ENCODE measurements at regions not wholly inside any gene's neighbourhood (a gene's known extent, or its start where the extent isn't known, plus 50 kb on each side); places are given as distances from the start of the nearest gene placed in this dataset.
"Not testable (repeated sequence)": the region's sequence is repeated elsewhere in the genome, so short reads cannot be mapped to it uniquely, and the experiment has no call there.

DNA sequence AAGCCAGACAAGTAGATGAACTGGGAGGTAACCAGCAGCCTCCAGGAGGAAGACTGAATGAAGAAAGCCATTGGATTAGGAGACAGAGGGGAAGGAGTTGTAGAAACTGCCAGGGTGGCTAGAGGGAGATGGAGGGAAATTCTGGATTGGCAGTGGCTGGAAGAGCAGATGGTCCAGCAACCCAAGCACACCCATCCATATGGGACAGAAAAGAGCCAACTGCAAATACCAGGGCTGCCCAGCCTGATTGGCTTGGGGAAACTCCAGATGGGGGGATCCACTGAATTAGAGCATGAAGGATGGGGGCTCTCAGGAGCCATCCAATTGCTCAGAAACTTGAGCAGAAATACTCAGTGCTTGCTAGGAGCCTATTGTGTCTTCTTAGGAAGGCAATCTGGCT is 173.5 kb upstream of the EPB41L3 start:
- no peak for DNase-seq

- no peak for DNase-seq
Measured at GRCh38 chr18:5710676-5711075, 166.9 kb upstream of the EPB41L3 start.

DNA sequence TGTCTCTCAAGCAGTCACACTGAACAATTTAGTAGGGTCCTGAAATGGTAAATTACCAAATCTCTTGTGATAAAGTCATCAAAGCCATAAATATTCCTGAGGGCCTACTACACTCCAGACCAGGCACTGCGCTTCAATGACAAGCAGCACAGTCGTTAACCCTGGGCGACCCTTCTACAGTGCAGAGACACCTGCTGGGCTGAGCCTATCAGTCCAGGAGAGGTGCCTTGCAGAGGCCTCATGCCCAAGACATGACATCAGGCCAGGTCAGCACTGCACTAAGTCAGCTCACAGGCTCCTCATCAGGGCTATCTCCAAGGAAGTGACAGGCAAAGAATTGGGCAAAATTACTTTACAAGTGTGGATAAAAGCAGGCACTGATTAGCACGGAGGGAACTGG is 166.4 kb upstream of the EPB41L3 start:
- no peak for DNase-seq

GRCh38 chr18:5709476-5710095 is 165.8 kb upstream of the EPB41L3 start:
- no peak for DNase-seq

DNA sequence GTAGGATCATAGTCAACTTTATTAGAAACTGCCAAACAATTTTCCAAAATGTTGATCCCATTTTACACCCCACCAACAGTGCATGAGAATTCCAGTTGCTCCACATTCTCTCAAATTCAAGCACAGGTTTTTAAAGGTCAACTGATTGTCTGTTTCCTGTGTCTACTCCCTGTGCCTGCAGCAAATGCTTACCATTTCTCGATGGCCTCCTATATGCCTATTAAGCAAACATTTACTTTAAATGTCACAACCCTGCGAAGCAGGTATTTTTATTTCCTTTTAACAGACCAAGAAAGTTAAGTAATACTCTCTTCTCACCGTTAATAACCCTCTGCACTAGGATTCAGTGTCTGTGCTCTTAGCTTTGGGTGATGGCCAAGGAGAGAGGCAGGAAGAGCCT is 163.8 kb upstream of the EPB41L3 start:
- DNase-seq = no peak

GRCh38 chr18:5705393-5705792 is 161.6 kb upstream of the EPB41L3 start:
- DNase-seq = no peak

GRCh38 chr18:5704847-5705246 is 161.1 kb upstream of the EPB41L3 start:
- DNase-seq = no peak

DNA sequence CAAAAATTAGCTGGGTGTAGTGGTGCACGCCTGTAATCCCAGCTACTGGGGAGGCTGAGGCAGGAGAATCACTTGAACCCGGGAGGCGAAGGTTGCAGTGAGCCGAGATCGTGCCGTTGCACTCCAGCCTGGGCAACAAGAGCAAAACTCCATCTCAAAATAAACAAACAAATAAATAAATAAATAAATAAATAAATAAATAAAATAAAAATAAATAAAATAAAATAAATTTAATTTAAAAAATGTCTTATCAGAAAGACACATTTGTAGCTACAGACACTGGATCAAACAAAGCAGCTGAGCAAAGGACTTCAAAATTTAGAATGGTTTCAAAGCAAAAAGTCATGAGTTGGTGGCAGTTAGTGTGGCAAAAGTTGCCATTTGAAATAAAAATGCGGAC is 158.2 kb upstream of the EPB41L3 start:
- not testable (repeated sequence) for DNase-seq

GRCh38 chr18:5693699-5694294 is 150.0 kb upstream of the EPB41L3 start:
- DNase-seq = no peak

GRCh38 chr18:5678779-5679406 is 135.1 kb upstream of the EPB41L3 start:
- no peak for DNase-seq

DNA sequence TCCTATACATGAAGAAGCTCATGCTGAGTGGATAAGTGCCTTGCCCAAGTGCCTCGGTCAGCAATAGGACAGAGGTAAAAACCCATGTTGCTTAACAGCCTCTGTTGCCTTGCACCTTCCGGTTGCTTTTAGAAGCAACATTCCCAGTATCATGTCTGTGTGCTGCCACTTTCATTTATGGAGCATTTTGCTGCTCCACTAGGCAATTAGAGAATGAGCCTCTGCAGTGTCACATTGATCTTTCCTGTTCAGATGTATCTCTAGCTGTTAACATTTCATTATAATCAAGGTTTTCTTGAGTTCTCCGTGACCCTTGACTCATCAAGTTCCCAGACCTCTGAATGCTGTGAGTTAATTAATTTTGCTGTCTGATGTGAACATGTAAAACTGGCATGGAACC is 134.5 kb upstream of the EPB41L3 start:
- DNase-seq = no peak

GRCh38 chr18:5673616-5674015 is 129.8 kb upstream of the EPB41L3 start:
- DNase-seq = no peak

- no peak for DNase-seq
Measured at GRCh38 chr18:5669585-5669984, 125.8 kb upstream of the EPB41L3 start.

DNA sequence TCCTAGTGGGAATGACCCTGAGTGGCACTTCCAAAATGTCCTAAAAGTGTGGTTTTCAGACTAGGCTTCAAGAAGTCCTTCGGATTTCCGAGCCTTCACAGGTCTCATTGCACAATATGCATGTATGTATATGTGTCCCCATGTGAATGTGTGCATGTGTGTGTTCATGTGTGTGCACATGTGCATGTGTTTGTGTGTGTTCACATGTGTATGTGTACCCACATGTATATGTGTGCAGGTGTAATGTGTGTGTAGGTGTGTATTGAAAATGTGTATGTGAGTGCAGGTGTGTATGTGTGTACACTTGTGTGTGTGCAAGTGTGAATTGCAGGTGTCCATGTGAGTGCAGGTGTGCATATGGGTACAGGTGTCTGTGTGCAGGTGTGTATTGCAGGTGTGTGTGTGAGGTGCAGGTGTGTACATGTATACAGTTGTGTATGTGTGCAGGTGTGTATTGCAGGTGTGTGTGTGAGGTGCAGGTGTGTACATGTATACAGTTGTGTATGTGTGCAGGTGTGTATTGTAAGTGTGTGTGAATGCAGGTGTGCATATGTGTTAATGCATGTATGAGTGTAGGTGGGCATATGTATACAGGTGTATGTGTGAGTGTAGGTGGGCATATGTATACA is 124.4 kb upstream of the EPB41L3 start:
- no peak for DNase-seq

DNA sequence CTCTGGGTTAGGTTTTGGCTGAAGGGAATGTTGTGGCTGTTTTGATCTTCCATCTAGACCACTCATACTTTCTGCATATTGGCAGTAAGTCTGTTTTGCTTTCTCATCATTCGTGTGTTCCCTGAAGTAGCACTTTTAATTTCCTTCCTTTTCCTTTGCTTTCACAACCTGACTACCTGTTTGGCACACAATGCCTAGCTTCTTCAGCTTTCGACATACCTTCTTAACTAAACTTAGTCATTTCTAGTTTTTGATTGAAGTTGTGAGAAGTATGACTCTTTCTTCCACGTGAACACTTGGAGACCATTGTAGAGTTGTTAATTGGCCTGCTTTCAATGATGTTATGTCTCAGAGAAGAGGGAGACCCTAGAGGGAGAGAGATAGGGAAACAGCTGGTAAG is 123.6 kb upstream of the EPB41L3 start:
- DNase-seq = no peak

DNA sequence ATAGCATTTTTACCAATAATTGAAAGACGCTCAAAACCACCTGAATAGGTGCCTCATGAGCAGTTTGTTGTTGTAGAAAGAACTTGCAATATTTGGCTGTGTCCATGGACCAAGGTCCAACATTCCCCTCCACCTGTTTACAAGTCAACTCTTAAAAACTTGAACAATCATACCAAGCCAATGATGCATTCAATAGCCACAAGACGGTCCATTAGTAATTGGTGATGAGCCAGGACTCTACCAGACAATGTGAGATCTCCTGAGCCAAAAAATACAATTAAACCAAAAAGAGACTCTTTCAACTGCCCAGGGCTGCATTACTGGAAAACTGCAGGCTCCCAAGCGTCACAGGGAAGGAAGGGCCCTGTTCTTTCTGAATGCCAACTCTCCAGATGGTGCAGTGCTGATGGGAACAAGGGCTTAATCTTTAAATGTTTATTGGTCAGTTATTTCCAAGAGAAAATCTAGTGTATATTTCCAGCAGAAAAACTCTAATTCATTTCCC is 118.8 kb upstream of the EPB41L3 start:
- DNase-seq = no peak

DNA sequence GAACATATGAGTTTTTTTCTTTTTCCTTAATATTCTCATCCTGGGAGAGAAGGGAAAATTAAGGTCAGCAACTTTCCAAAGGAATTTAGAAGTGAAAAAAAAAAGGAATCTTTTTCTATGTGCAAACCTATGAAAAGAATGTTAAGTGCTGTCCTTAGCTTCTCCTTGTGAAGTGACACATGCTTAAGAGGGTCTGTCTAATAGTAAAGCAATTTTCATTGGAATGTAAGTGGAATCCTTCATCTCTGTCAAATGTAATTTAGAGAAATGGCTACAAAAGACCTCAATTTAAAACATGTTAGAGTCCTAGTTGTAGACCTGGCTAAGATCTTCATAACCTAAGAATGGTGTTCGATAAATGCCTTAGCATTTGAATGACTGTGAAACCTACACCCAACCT is 117.4 kb upstream of the EPB41L3 start:
- no peak for DNase-seq

DNA sequence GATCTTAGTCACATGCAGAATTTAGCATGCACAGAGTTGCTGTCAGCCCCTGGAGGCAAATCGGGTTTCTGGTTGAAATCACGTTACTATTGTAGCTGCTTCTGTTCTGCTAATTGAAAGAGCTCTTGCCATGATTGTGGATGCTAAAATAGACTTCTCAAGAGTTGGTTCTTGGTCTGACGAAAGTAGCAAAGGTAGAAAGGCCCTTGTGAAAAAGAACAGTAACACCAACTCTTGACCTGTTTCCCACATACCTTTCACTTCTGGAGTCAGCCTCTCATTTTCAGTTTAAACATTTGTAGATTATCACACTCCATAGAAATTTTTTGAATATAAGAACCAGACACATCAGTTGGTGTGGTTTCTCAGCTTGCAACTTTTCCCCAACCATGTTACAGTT is 110.0 kb upstream of the EPB41L3 start:
- DNase-seq = no peak

DNA sequence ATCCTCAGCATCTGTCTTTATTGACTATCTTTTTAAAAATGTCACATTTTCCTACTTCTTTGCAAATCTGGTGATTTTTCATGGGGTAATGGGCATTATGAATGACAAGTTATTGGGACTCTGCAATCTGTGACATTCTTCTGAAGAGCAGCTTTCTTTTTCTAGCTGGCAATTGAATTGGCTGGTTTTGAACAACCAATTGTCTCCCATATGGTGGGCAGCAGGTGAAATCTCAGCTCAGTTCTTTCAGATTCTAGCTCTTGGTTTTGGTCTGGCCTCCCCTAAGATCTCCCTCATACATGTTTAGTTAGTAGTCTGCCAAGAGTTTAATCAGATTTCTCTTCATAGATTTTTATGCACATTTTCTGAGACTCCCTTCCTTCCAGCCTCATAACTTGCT is 107.9 kb upstream of the EPB41L3 start:
- DNase-seq = no peak

DNA sequence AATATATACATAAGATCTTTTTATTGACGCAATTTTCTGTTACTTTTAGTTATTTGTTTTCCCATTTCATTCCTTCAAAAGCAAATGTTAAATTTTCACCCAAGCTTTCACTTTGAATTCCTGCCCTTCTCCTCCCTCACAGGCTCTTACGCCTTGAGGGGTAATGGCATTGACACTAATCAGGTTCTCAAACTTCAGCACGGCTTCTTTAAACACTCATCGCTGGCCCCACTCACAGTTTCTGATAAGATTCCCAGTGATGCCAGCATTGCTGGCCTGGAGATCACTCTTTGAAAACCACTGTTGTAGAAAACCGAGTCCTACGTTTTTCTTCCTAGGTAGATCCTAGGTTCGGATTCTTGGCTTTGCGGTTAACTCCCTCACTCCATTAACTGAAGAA is 105.6 kb upstream of the EPB41L3 start:
- DNase-seq = no peak

- no peak for DNase-seq
Measured at GRCh38 chr18:5646739-5647138, 102.9 kb upstream of the EPB41L3 start.

DNA sequence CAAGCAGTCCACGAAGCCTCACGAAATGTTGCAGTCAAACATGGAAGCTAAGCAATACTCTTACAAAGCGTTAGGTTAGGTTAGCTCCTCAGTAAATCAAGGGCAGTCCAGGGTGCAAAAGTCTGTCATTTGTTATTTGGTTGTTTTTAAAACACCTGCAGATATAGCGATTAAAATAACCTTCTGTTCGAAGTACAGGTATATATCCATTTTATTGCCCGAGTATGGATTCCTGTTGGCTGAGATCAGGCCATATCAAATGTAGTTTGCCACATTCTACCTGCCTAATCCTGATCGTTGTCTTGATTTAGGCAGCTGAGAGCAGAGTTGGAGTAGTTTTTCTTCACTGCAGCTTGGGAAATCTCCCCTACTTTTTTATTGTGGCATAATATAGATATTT is 99.5 kb upstream of the EPB41L3 start:
- no peak for DNase-seq

DNA sequence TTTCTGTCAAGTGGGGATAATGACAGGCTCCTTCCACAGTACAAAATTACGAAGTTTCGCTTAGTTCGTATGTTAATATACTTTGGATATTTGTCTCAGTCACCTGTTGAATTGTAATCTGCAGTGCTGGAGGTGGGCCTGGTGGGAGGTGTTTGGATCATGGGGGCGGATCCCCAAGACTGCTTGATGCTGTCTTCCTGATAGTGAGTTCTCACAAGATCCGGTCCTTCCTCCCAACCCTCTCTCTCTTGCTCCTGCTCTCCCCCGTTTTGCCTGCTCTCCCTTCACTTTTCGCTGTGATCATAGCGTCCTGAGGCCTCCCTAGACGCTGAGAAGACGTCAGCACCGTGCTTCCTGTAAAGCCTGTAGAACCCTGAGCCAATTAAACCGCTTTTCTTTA is 97.1 kb upstream of the EPB41L3 start:
- no peak for DNase-seq

DNA sequence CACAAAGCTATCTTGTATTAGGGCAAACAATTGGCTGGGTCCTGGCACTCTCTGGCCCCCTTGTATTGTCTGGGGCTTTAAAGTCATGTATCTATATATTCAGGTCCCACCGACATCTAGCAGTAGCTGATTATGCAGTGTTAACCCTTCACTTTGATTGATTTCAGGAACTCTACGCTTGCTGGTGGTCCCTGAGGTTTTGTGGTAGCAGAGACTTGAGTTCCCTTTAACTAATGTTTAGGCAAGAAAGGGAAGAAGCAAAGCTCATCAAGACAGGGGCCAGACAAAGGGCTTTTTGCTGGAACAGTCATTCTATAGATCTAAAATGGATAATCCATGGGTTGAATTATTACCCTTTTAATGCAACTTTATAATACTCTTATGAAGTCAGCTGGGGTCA is 95.3 kb upstream of the EPB41L3 start:
- DNase-seq = no peak
